Endometrium (tissue), 2 donors: ENCODE measurements at regions not wholly inside any gene's neighbourhood (a gene's known extent, or its start where the extent isn't known, plus 50 kb on each side); places are given as distances from the start of the nearest gene placed in this dataset.

Source experiments
- FAIRE-seq: peaks from 2 replicates; lab custom pipeline; 2012; peaks lifted over from hg19 to GRCh38; lab: Jason Lieb, UNC
- donor health status: control.
- donor health status: control.

GRCh38 chr4:178288462-178288861 lies 846.2 kb upstream of the AGA start:
- FAIRE-seq: no peak

- no peak for FAIRE-seq
These were observed 851.4 kb upstream of the AGA start for GRCh38 chr4:178293601-178294000.

- FAIRE-seq: no peak
These were observed 854.4 kb upstream of the AGA start for GRCh38 chr4:178296669-178297068.

- no peak for FAIRE-seq
These were observed 864.3 kb upstream of the AGA start for GRCh38 chr4:178306565-178306964.

GRCh38 chr4:178309890-178310289 lies 867.7 kb upstream of the AGA start:
- FAIRE-seq: no peak

- no peak for FAIRE-seq
These were observed 869.8 kb upstream of the AGA start for GRCh38 chr4:178311997-178312396.

- no peak for FAIRE-seq
These were observed 872.0 kb upstream of the AGA start for GRCh38 chr4:178314287-178314686.

- no peak for FAIRE-seq
These were observed 874.0 kb upstream of the AGA start for GRCh38 chr4:178316211-178316610.

GRCh38 chr4:178320003-178320402 lies 877.8 kb upstream of the AGA start:
- no peak for FAIRE-seq

- FAIRE-seq: no peak
These were observed 880.4 kb upstream of the AGA start for GRCh38 chr4:178322524-178323183.

GRCh38 chr4:178329226-178329872 lies 887.1 kb upstream of the AGA start:
- no peak for FAIRE-seq

- FAIRE-seq: no peak
These were observed 891.1 kb upstream of the AGA start for GRCh38 chr4:178333355-178333754.

- FAIRE-seq: no peak
These were observed 897.5 kb upstream of the AGA start for GRCh38 chr4:178339769-178340168.

GRCh38 chr4:178340468-178340867 lies 898.2 kb upstream of the AGA start:
- no peak for FAIRE-seq

GRCh38 chr4:178344096-178344495 lies 901.9 kb upstream of the AGA start:
- FAIRE-seq: no peak

GRCh38 chr4:178347111-178347510 lies 904.9 kb upstream of the AGA start:
- FAIRE-seq: no peak

GRCh38 chr4:178349601-178350000 lies 907.4 kb upstream of the AGA start:
- no peak for FAIRE-seq

- FAIRE-seq: no peak
These were observed 908.9 kb upstream of the AGA start for GRCh38 chr4:178351185-178351584.

- no peak for FAIRE-seq
These were observed 914.5 kb upstream of the AGA start for GRCh38 chr4:178356725-178357124.

- FAIRE-seq: no peak
These were observed 943.2 kb upstream of the AGA start for GRCh38 chr4:178385481-178385880.

- no peak for FAIRE-seq
These were observed 945.5 kb upstream of the AGA start for GRCh38 chr4:178387756-178388155.

- FAIRE-seq: no peak
These were observed 953.6 kb upstream of the AGA start for GRCh38 chr4:178395798-178396197.

GRCh38 chr4:178412455-178412854 lies 970.2 kb upstream of the AGA start:
- no peak for FAIRE-seq

- FAIRE-seq: no peak
These were observed 971.8 kb upstream of the AGA start for GRCh38 chr4:178414042-178414441.
